HG02870 (cell line): ENCODE measurements at regions not wholly inside any gene's neighbourhood (a gene's known extent, or its start where the extent isn't known, plus 50 kb on each side); places are given as distances from the start of the nearest gene placed in this dataset.

ENCODE experiments used
- ATAC-seq: cut with Tn5 transposase; IDR thresholded peaks from one replicate; pipeline ENCODE4 v1.9.1; 2021; ENCODE audit warnings: mild to moderate bottlenecking, moderate library complexity; ENCODE audit not compliant: unreplicated experiment

- no peak for ATAC-seq
Measured at GRCh38 chr3:161794551-161794950, 297.9 kb downstream of the OTOL1 start.

GRCh38 chr3:161796312-161796711, 299.7 kb downstream of the OTOL1 start:
- ATAC-seq, result no peak

- ATAC-seq, result no peak
Measured at GRCh38 chr3:161796780-161797179, 300.2 kb downstream of the OTOL1 start.

DNA sequence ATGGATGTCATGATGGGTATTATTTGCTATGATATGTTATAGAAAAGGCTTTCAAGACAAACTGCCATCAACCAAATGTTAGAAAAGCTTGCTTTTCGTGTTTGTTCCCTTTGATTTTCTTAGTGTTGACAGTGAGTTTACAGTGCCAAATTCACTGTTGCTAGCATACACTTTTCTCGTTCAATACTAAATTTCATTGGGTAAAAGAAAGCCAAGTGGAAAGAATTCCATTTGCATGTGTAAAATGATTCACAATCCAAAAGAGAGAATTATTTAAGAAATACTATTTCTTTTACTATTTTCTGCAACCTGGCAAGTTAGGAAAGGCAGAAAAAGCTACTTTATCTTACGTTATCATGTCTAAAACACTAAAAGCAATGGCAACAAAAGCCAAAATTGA, 301.4 kb downstream of the OTOL1 start:
- no peak for ATAC-seq

DNA sequence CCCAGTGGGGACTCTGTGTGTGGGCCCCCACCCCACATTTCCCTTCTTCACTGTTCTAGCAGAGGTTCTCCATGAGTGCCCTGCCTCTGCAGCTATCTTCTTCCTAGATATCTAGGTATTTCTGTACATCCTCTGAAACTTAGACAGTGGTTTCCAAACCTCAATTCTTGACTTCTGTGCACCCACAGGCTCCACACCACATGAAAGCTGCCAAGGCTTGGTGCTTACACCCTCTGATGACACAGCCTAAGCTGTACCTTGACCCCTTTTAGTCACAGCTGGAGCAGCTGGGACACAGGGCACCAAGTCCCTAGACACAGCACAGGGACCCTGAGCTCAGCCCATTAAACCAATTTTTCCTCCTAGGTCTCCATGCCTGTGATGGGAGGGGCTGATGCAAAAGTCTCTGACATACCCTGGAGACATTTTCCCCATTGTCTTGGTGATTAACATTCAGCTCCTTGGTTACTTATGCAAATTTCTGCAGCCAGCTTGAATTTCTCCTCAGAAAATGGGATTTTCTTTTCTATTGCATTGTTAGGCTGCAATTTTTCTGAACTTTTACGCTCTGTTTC, 304.5 kb downstream of the OTOL1 start:
- no peak for ATAC-seq

- ATAC-seq, result no peak
Measured at GRCh38 chr3:161818106-161818505, 321.5 kb downstream of the OTOL1 start.

DNA sequence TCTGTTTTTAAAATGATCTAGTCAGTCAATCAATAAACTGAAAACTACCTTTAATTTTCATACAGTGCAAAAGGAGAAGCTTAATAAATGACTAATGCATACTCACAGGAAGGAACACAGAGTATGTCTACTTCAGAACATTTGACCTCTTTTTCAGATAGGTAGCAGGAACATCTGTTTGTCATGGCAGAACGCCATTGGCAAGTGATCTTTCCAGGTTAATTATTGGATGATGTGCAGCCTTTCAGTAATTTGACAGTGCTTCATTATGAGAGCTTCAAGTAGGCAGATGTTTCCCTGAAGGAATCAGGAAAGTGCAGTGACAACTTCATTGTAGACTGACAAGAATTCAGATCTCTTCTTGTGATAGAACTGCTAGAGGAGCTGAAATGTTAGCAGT, 325.0 kb downstream of the OTOL1 start:
- ATAC-seq, result no peak

GRCh38 chr3:161822291-161822690, 325.7 kb downstream of the OTOL1 start:
- ATAC-seq, result no peak

- no peak for ATAC-seq
Measured at GRCh38 chr3:161823910-161824309, 327.3 kb downstream of the OTOL1 start.

DNA sequence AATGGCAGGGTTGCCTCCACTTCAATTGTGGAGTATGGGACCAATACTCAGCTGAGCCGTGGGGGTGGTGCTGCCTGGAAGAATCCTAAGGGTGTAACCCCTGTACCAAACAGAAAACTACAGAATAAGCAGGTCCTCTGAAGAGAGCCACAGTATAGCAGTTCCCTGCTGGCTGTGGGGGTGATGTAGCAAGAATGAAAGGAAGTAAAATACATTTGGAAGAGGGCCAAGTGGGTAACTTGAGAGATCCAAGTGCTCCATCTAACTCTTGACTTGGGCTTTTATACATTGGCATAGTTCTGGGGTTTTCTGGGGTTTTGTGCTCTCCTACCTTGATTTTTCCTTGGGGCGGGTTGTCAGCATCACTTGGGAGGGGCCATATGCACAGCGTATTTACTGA, 341.4 kb downstream of the OTOL1 start:
- ATAC-seq, result no peak

GRCh38 chr3:161848376-161848775, 351.8 kb downstream of the OTOL1 start:
- ATAC-seq, result no peak

GRCh38 chr3:161851941-161852566, 355.4 kb downstream of the OTOL1 start:
- peak; percentile 91 for ATAC-seq

- ATAC-seq, result no peak
Measured at GRCh38 chr3:161852744-161853143, 356.1 kb downstream of the OTOL1 start.

DNA sequence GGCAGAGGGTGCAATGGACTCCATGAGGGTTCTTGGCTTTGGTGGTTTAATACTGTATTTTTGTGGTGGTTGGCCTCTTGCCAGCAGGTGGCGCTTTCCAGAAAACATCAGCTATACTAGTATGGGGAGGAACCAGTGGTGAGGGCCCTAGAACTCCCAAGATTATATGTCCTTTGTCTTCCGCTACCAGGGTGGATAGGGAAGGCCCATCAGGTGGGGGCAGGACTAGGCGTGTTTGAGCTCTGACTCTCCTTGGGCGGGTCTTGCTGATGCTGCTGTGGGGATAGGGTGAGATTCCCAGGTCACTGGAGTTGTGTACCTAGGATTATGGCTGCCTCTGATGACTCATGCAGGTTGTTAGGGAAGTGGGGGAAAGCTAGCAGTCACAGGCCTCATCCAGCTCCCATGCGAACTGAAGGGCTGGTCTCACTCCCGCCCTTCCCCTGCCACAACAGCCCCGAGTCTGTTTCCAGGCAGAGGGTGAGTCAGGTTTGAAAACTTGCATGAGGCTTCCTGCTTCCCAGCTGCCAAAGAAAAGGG, 357.7 kb downstream of the OTOL1 start:
- ATAC-seq, result peak; percentile 56

GRCh38 chr3:161859057-161859456, 362.4 kb downstream of the OTOL1 start:
- no peak for ATAC-seq

DNA sequence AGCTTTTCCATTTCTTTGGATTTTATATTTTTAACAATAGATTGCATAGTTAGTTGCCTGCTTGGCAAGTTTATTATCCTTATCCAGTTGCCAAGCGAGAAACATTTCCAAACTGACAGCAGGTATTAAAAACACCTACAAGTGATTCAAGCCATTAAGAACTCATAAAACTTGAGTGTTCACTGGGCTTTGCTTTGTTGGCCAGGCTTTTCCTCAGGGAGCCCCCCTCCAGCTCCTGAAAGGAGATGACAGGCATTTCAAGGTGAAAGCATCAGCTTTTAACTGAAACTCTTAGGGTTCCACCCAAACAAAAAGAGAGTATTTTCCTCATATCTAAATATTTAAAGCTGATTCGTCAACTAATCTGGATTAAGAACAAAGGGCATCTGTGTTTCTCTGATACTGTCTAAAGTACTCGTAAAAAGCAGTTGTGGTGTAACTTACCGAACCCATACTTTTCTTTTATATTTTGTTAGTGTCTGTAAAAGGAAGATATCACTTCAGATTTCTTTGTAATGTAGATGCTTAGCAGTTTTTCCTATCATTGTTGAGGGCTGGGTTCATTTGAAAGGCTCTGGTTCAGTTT, 363.4 kb downstream of the OTOL1 start:
- ATAC-seq, result no peak

DNA sequence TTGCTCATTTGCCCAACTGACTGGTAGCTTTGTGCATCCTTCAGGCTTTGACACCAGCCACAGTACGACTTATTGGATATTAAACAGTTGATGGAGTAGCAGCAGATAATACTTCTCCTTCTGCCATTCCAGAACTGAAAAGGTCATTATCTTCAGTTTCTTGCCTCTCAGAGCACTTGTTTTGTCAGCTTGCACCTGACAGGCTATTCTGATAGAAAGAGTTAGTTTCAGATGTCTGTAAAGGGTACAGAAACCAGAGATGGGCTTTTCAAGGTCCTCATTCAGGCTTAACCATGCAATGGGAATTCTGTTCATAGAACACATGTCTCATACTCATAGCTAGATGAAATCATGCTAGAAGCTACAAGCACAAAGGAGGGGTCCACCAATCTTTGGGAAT, 367.2 kb downstream of the OTOL1 start:
- ATAC-seq, result no peak

DNA sequence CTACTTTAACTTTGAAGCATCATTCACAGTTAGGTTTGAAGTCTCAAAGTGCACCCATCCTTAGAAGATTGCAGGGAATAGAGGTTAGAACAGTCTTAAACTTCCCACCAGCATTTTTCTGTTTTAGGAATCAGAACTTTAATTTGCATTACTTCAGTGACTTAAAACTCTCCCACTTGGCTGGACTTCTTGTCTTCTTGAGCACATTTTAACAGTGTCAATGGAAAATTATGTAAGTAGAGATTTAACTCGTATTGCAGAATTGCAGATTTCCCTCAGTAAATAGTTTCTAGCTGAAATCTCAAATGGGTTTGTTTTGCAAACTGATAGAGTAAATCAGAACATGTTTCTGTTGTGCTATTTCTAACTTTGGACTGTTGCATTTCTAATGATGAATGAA, 369.6 kb downstream of the OTOL1 start:
- ATAC-seq, result no peak

DNA sequence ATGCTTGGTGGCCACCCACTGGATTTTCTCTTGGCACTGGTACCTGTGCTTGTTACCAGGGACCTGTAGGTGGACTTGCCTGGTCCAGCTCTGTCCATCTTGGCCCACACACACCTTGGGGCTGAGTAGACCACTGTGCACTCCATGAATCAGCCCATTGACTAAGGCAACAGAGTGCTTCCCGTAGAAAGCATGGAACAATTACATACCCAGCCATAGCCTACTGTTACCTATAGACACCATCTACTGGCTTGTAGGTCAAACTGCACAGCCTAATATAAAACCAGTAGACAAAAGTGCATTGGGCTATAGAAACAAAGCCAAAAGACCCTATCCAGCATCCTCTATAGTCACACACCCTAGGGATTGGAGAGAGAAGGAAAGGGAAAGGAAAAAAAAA, 378.9 kb downstream of the OTOL1 start:
- no peak for ATAC-seq

GRCh38 chr3:161879470-161879869, 382.9 kb downstream of the OTOL1 start:
- no peak for ATAC-seq

DNA sequence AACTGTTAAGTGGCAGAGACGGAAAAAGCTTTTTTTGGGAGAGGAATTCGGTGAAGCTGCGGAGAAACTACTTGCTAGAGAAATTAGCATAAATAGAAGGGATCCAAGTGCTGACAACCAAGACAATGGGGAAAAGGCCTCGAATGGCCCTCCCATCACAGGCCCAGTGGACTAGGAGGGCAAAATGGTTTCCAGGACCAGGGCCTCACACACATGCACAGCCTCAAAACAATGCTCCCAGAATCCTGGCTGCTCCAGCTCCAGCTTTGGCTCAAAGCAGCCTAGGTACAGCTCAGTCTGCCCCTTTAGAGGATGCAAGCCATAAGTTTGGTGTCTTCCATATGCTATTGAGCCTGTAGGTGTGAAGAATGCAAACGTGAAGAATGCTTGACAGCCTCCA, 388.2 kb downstream of the OTOL1 start:
- ATAC-seq, result no peak

DNA sequence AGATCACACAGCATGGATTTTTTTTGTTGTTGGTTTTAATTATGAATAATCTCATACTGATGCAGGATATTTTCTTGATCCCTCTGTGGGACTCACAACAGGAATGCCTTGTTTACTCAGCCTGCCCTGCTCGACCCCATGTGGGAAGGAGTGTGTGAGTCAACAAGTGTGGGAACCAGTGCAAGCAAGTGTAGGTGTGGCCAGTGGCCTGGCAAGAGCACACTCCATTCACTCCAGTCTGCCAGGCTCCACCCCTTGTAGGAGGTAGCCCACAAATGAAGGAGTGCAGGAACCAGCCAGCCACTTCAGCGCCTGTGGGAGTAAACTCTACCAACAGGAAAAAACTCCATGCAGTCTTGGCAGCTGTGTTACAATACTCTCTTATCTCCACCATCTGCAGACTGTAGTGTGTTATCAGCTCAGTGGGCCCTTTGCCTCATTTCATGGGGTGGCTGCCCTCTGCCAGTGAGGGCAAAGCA, 393.6 kb downstream of the OTOL1 start:
- no peak for ATAC-seq
